ENCODE measurements at regions not wholly inside any gene's neighbourhood (a gene's known extent, or its start where the extent isn't known, plus 50 kb on each side); places are given as distances from the start of the nearest gene placed in this dataset.
"Not testable (repeated sequence)": the region's sequence is repeated elsewhere in the genome, so short reads cannot be mapped to it uniquely, and the experiment has no call there.

GRCh38 chr16:85446951-85447692, 166.0 kb upstream of the GSE1 start:
- Histone ChIP-seq H3K4me3 (no peak overlapping the region), H3K27me3 (no peaks in the 10 kb centered on the region), H3K27ac (no peak overlapping the region), H3K36me3 (no peaks in the 10 kb centered on the region), H3K9me3 (no peaks in the 10 kb centered on the region), H3K4me1 (peaks cover 26% of the 10 kb centered on the region)
- no peak for DNase-seq (ENCODE audit: low spot score in 2 of 2)
- TF ChIP-seq POLR2A (IDR thresholded peaks at IDR 0.05): no peak
- TF ChIP-seq POLR2AphosphoS5 (IDR thresholded peaks at IDR 0.05): no peak
- TF ChIP-seq, protein P1, sequence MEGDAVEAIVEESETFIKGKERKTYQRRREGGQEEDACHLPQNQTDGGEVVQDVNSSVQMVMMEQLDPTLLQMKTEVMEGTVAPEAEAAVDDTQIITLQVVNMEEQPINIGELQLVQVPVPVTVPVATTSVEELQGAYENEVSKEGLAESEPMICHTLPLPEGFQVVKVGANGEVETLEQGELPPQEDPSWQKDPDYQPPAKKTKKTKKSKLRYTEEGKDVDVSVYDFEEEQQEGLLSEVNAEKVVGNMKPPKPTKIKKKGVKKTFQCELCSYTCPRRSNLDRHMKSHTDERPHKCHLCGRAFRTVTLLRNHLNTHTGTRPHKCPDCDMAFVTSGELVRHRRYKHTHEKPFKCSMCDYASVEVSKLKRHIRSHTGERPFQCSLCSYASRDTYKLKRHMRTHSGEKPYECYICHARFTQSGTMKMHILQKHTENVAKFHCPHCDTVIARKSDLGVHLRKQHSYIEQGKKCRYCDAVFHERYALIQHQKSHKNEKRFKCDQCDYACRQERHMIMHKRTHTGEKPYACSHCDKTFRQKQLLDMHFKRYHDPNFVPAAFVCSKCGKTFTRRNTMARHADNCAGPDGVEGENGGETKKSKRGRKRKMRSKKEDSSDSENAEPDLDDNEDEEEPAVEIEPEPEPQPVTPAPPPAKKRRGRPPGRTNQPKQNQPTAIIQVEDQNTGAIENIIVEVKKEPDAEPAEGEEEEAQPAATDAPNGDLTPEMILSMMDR (IDR thresholded peaks at IDR 0.05): no peak
- TF ChIP-seq EP300 (IDR thresholded peaks at IDR 0.05): no peak
- 94% methylated on average over 6 of the region's 19 CpGs for WGBS

DNA sequence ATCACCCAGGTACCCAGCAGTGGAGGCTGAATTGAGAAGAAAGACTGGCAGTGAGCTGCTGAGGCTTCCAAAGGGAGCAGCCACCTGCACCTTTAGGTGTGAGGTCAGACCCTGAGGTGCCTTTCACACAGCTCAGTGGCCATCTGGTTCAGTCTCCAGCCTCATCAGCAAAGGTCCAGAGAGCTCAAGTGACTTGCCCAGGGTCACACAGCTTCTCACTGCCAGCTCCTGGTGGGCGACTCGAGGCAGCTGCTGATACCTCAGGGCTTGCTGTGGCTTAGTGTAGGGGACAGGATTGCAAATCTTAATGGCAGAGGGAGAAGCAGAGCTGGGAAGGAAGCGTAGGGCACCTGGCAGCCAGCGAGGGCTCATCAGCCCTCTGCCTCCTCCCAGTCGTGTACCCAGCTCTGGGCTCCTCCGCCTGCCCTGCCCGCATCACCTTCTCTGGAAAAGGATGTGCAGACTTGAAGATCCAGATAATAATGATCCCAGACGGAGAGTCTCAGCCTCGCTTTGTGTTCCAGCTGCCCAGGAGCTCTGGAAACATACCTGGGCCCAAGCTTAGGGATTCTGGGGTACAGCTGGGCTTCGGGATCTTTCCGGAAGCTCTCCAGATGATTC, 165.3 kb upstream of the GSE1 start:
- DNase-seq (ENCODE audit: low spot score in 2 of 2): no peak

GRCh38 chr16:85448557-85449190, 164.4 kb upstream of the GSE1 start:
- TF ChIP-seq, protein P1 (IDR thresholded peaks at IDR 0.05): no peak
- no peak for TF ChIP-seq EP300 (IDR thresholded peaks at IDR 0.05)
- no peak for TF ChIP-seq POLR2AphosphoS5 (IDR thresholded peaks at IDR 0.05)
- TF ChIP-seq POLR2A (IDR thresholded peaks at IDR 0.05): no peak
- 53% methylated on average over 20 of the region's 30 CpGs for WGBS
- Histone ChIP-seq H3K4me1 (peaks cover 26% of the 10 kb centered on the region), H3K36me3 (no peaks in the 10 kb centered on the region), H3K9me3 (no peaks in the 10 kb centered on the region), H3K4me3 (no peak overlapping the region), H3K27ac (no peak overlapping the region), H3K27me3 (no peaks in the 10 kb centered on the region)
- DNase-seq (ENCODE audit: low spot score in 2 of 2): no peak

More for the DNA sequence above, 165.3 kb upstream of the GSE1 start:
- no peak overlapping the region for H3K4me3 ChIP-seq
- no peaks in the 10 kb centered on the region for H3K9me3 ChIP-seq
- H3K36me3 ChIP-seq: no peaks in the 10 kb centered on the region
- WGBS: 95% methylated on average over 11 of the region's 11 CpGs
- H3K4me1 ChIP-seq: peaks cover 26% of the 10 kb centered on the region
- H3K27ac ChIP-seq: no peak overlapping the region
- no peak for TF ChIP-seq POLR2A (IDR thresholded peaks at IDR 0.05)
- H3K27me3 ChIP-seq: no peaks in the 10 kb centered on the region

GRCh38 chr16:85449191-85449884, 163.8 kb upstream of the GSE1 start:
- no peak overlapping the region for H3K4me3 ChIP-seq
- no peaks in the 10 kb centered on the region for H3K36me3 ChIP-seq
- no peak for DNase-seq (ENCODE audit: low spot score in 2 of 2)
- H3K27ac ChIP-seq: no peak overlapping the region
- 71% methylated on average over 20 of the region's 20 CpGs for WGBS
- peaks cover 29% of the 10 kb centered on the region for H3K4me1 ChIP-seq
- H3K9me3 ChIP-seq: no peaks in the 10 kb centered on the region
- TF ChIP-seq POLR2A (IDR thresholded peaks at IDR 0.05): no peak
- TF ChIP-seq, protein P1 (IDR thresholded peaks at IDR 0.05): no peak
- no peak for TF ChIP-seq EP300 (IDR thresholded peaks at IDR 0.05)
- no peak for TF ChIP-seq POLR2AphosphoS5 (IDR thresholded peaks at IDR 0.05)
- H3K27me3 ChIP-seq: no peaks in the 10 kb centered on the region

DNA sequence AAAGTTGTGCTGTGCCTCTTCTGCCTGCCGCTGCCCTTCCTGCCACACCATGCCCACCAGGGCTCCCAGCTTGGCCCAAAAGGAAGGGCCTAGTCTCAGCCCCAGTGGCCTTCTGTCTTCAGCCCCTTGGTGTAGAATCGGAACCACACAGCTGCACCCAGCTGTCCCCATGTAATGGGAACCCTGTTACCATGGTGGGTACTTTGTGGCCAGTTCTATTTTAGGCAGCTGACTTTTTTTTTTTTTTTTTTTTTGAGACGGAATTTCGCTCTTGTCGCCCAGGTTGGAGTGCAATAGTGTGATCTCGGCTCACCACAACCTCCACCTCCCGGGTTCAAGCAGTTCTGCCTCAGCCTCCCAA, 163.3 kb upstream of the GSE1 start:
- no peaks in the 10 kb centered on the region for H3K36me3 ChIP-seq
- H3K4me1 ChIP-seq: peaks cover 27% of the 10 kb centered on the region
- no peak overlapping the region for H3K27ac ChIP-seq
- no peaks in the 10 kb centered on the region for H3K27me3 ChIP-seq
- no peaks in the 10 kb centered on the region for H3K9me3 ChIP-seq
- no peak for DNase-seq (ENCODE audit: low spot score in 2 of 2)
- TF ChIP-seq POLR2A (IDR thresholded peaks at IDR 0.05) (no peak), POLR2AphosphoS5 (IDR thresholded peaks at IDR 0.05) (no peak), EP300 (IDR thresholded peaks at IDR 0.05) (no peak)
- TF ChIP-seq, protein P1 (IDR thresholded peaks at IDR 0.05): no peak
- WGBS: 79% methylated on average over 7 of the region's 7 CpGs
- no peak overlapping the region for H3K4me3 ChIP-seq

GRCh38 chr16:85451142-85451541, 162.0 kb upstream of the GSE1 start:
- DNase-seq (ENCODE audit: low spot score in 2 of 2); H3K36me3 ChIP-seq; H3K9me3 ChIP-seq; H3K4me3 ChIP-seq; H3K27me3 ChIP-seq; H3K27ac ChIP-seq: not testable (repeated sequence)
- peaks cover 14% of the 10 kb centered on the region for H3K4me1 ChIP-seq
- WGBS: 86% methylated on average over 11 of the region's 11 CpGs
